GM23338 (cell line): ENCODE measurements at regions not wholly inside any gene's neighbourhood (a gene's known extent, or its start where the extent isn't known, plus 50 kb on each side); places are given as distances from the start of the nearest gene placed in this dataset.

Source experiments
- ATAC-seq: fragments of 200-7000 bp; cut with Tn5 transposase; 3 replicates; pipeline ENCODE4 v1.9.1; 2020
- DNase-seq: peaks from one replicate; pipeline ENCODE4 v3.0.0-alpha.2; 2015; ENCODE audit warnings: low spot score
- H2AFZ ChIP-seq: fragments of 200-600 bp; sonication (generic); 2 replicates; pipeline ENCODE4 v1.8.0; 2016; ENCODE audit warnings: antibody characterized with exemption, mild to moderate bottlenecking, moderate library complexity
- H3F3A ChIP-seq: fragments of 200-600 bp; sonication (generic); replicated peaks from 2 replicates; pipeline ENCODE4 v1.8.0; 2017; ENCODE audit warnings: antibody characterized with exemption, mixed run types, low read depth
- H3K27ac ChIP-seq: fragments of 200-600 bp; sonication (generic); 2 replicates; pipeline ENCODE4 v1.6.1; 2016; ENCODE audit warnings: low read depth
- H3K27me3 ChIP-seq: fragments of 200-600 bp; sonication (generic); 2 replicates; pipeline ENCODE4 v1.8.0; 2016; ENCODE audit warnings: mild to moderate bottlenecking, mixed run types, moderate library complexity; ENCODE audit not compliant: insufficient read depth
- H3K36me3 ChIP-seq: fragments of 200-600 bp; sonication (generic); 2 replicates; pipeline ENCODE4 v1.8.0; 2016; ENCODE audit warnings: mild to moderate bottlenecking; ENCODE audit not compliant: insufficient read depth
- H3K4me1 ChIP-seq: fragments of 200-600 bp; sonication (generic); 2 replicates; pipeline ENCODE4 v1.8.0; 2016; ENCODE audit warnings: mild to moderate bottlenecking, moderate library complexity; ENCODE audit not compliant: insufficient read depth
- H3K4me2 ChIP-seq: fragments of 200-600 bp; sonication (generic); 2 replicates; pipeline ENCODE4 v1.7.1; 2017; ENCODE audit warnings: mixed run types
- H3K4me3 ChIP-seq: fragments of 200-600 bp; sonication (generic); 2 replicates; pipeline ENCODE4 v1.6.1; 2016; ENCODE audit warnings: mixed run types
- H3K79me2 ChIP-seq: fragments of 200-600 bp; sonication (generic); replicated peaks from 2 replicates; pipeline ENCODE4 v1.8.0; 2017; ENCODE audit warnings: mild to moderate bottlenecking; ENCODE audit not compliant: insufficient read depth
- H3K9me2 ChIP-seq: fragments of 200-600 bp; sonication (generic); 2 replicates; pipeline ENCODE4 v1.8.0; 2017; ENCODE audit not compliant: insufficient read depth
- H4K20me1 ChIP-seq: fragments of 200-600 bp; sonication (generic); replicated peaks from 2 replicates; pipeline ENCODE4 v1.8.0; 2017; ENCODE audit warnings: mild to moderate bottlenecking; ENCODE audit not compliant: insufficient read depth
- H3K27ac Mint-ChIP-seq: 2 replicates; pipeline ENCODE4 v1.8.0; 2020; ENCODE audit warnings: inconsistent platforms, mild to moderate bottlenecking, moderate library complexity, mixed read lengths
- H3K27me3 Mint-ChIP-seq: 3 replicates; pipeline ENCODE4 v1.8.0; 2022; ENCODE audit warnings: low read depth, mild to moderate bottlenecking, moderate library complexity, mixed read lengths, inconsistent platforms; ENCODE audit not compliant: insufficient read depth, poor library complexity
- H3K36me3 Mint-ChIP-seq: 3 replicates; pipeline ENCODE4 v1.8.0; 2021; ENCODE audit warnings: low read depth, mild to moderate bottlenecking, inconsistent platforms, moderate library complexity, mixed read lengths
- H3K4me1 Mint-ChIP-seq: 3 replicates; pipeline ENCODE4 v1.8.0; 2020; ENCODE audit warnings: mild to moderate bottlenecking, inconsistent platforms, mixed read lengths
- H3K4me3 Mint-ChIP-seq: 3 replicates; pipeline ENCODE4 v1.8.0; 2021; ENCODE audit warnings: moderate library complexity, mild to moderate bottlenecking, inconsistent platforms, mixed read lengths
- H3K9me3 Mint-ChIP-seq: 3 replicates; pipeline ENCODE4 v1.8.0; 2020; ENCODE audit warnings: moderate library complexity, mild to moderate bottlenecking, inconsistent platforms, mixed read lengths
- CREB1 ChIP-seq: fragments of 250-450 bp; sonication (Bioruptor Pico); IDR thresholded peaks from 2 replicates; pipeline ENCODE4 v1.5.0; 2020; ENCODE audit warnings: low read depth, mild to moderate bottlenecking, moderate library complexity
- CTCF ChIP-seq, 2 experiments: fragments of 200-600 bp in 1 of 2; sonication (generic) in 1 of 2; conservative IDR thresholded peaks; 2 replicates each; pipeline versions ENCODE4 v1.5.1 to v1.6.1; 2016 to 2017; ENCODE audit warnings: antibody characterized with exemption in 2 of 2, low read depth in 2 of 2, mild to moderate bottlenecking in 2 of 2, moderate library complexity in 1 of 2
- ETS1 ChIP-seq: IDR thresholded peaks from 2 replicates; pipeline ENCODE4 v1.6.1; 2016; ENCODE audit warnings: antibody characterized with exemption
- EZH2 ChIP-seq: fragments of 200-600 bp; sonication (generic); IDR thresholded peaks from one replicate; pipeline ENCODE4 v1.8.0; 2017; ENCODE audit warnings: antibody characterized with exemption, mild to moderate bottlenecking, low read depth; ENCODE audit not compliant: unreplicated experiment
- EZH2phosphoT487 ChIP-seq: fragments of 200-600 bp; sonication (generic); IDR thresholded peaks from one replicate; pipeline ENCODE4 v1.8.1; 2018; ENCODE audit warnings: antibody characterized with exemption; ENCODE audit not compliant: unreplicated experiment
- JUNB ChIP-seq: IDR thresholded peaks from one replicate; pipeline ENCODE4 v1.6.1; 2016; ENCODE audit warnings: antibody characterized with exemption; ENCODE audit not compliant: unreplicated experiment
- NANOG ChIP-seq: IDR thresholded peaks from 2 replicates; pipeline ENCODE4 v1.6.1; 2016; ENCODE audit warnings: antibody characterized with exemption, borderline replicate concordance
- POLR2AphosphoS5 ChIP-seq: IDR thresholded peaks from 2 replicates; pipeline ENCODE4 v1.6.1; 2016; ENCODE audit warnings: antibody characterized with exemption, low read depth
- REST ChIP-seq: IDR thresholded peaks from one replicate; pipeline ENCODE4 v1.6.1; 2018; ENCODE audit warnings: antibody characterized with exemption; ENCODE audit not compliant: unreplicated experiment
- STAT1 ChIP-seq: IDR thresholded peaks from one replicate; pipeline ENCODE4 v1.6.1; 2016; ENCODE audit warnings: antibody characterized with exemption; ENCODE audit not compliant: unreplicated experiment
- ZNF114 ChIP-seq: fragments of 250-450 bp; sonication (Bioruptor Pico); IDR thresholded peaks from 2 replicates; pipeline ENCODE4 v1.5.0; 2020; ENCODE audit warnings: mild to moderate bottlenecking, moderate library complexity
- ZNF331 ChIP-seq: fragments of 250-450 bp; sonication (Bioruptor Pico); IDR thresholded peaks from 2 replicates; pipeline ENCODE4 v1.5.0; 2020; ENCODE audit warnings: low read depth, mild to moderate bottlenecking, moderate library complexity
- TF ChIP-seq, protein P1 (sequence below): fragments of 250-450 bp; sonication (Bioruptor Pico); IDR thresholded peaks from 2 replicates; pipeline ENCODE4 v1.5.0; 2020; ENCODE audit warnings: mild to moderate bottlenecking, moderate library complexity

DNA sequence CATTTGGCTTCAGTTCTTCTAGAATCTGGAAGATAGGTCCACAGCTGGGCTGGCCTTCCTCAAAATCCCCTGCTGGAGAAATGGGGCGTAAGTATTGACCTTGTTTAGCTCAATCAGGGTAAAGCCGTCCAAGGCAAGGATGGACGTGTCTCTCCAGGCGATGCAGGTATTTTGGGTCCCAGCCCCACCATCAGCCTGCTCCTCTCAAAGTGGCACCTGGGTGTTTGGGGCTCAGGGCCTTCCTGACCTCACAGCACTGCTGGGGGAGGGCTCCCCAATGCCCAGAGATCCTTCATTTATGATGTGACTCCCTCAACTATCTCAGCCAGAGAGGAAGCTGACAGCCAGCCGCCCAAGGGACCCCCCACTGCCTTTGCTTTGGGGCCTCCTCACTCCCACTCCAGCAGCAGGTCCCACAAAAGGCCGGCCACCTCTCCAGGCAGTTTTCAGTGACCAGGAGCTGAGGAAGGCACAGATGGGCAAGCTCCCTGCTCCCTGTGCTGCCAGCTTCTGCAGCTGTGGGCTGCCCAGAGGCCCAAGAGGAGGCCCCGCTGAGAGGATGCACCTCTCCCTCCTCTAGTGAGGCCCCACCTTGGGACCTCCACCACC is 140.0 kb upstream of the TCERG1L start:
- Histone ChIP-seq H4K20me1 (no peaks in the 10 kb centered on the region), H3K4me1 (no peaks in the 10 kb centered on the region), H3K9me2 (no peaks in the 10 kb centered on the region), H3F3A (no peaks in the 10 kb centered on the region), H3K4me3 (no peak overlapping the region), H2AFZ (no peak overlapping the region), H3K79me2 (no peaks in the 10 kb centered on the region), H3K27ac (no peak overlapping the region), H3K4me2 (no peak overlapping the region), H3K36me3 (no peaks in the 10 kb centered on the region), H3K27me3 (no peaks in the 10 kb centered on the region)
- no peak for ATAC-seq
- peaks cover 4% of the 10 kb centered on the region; the same call in 1 of the 3 replicates for H3K4me1 Mint-ChIP-seq
- TF ChIP-seq POLR2AphosphoS5 (no peak), JUNB (no peak), NANOG (no peak), CTCF (conservative IDR thresholded peaks at IDR 0.05; ENCODE audit: low read depth in 2 of 2) (no peak), EZH2phosphoT487 (no peak), REST (no peak), ZNF331 (CRISPR knock-in tag) (no peak), ETS1 (no peak), EZH2 (no peak), STAT1 (no peak), ZNF114 (CRISPR knock-in tag) (no peak), CREB1 (CRISPR knock-in tag) (no peak)
- TF ChIP-seq, protein P1, sequence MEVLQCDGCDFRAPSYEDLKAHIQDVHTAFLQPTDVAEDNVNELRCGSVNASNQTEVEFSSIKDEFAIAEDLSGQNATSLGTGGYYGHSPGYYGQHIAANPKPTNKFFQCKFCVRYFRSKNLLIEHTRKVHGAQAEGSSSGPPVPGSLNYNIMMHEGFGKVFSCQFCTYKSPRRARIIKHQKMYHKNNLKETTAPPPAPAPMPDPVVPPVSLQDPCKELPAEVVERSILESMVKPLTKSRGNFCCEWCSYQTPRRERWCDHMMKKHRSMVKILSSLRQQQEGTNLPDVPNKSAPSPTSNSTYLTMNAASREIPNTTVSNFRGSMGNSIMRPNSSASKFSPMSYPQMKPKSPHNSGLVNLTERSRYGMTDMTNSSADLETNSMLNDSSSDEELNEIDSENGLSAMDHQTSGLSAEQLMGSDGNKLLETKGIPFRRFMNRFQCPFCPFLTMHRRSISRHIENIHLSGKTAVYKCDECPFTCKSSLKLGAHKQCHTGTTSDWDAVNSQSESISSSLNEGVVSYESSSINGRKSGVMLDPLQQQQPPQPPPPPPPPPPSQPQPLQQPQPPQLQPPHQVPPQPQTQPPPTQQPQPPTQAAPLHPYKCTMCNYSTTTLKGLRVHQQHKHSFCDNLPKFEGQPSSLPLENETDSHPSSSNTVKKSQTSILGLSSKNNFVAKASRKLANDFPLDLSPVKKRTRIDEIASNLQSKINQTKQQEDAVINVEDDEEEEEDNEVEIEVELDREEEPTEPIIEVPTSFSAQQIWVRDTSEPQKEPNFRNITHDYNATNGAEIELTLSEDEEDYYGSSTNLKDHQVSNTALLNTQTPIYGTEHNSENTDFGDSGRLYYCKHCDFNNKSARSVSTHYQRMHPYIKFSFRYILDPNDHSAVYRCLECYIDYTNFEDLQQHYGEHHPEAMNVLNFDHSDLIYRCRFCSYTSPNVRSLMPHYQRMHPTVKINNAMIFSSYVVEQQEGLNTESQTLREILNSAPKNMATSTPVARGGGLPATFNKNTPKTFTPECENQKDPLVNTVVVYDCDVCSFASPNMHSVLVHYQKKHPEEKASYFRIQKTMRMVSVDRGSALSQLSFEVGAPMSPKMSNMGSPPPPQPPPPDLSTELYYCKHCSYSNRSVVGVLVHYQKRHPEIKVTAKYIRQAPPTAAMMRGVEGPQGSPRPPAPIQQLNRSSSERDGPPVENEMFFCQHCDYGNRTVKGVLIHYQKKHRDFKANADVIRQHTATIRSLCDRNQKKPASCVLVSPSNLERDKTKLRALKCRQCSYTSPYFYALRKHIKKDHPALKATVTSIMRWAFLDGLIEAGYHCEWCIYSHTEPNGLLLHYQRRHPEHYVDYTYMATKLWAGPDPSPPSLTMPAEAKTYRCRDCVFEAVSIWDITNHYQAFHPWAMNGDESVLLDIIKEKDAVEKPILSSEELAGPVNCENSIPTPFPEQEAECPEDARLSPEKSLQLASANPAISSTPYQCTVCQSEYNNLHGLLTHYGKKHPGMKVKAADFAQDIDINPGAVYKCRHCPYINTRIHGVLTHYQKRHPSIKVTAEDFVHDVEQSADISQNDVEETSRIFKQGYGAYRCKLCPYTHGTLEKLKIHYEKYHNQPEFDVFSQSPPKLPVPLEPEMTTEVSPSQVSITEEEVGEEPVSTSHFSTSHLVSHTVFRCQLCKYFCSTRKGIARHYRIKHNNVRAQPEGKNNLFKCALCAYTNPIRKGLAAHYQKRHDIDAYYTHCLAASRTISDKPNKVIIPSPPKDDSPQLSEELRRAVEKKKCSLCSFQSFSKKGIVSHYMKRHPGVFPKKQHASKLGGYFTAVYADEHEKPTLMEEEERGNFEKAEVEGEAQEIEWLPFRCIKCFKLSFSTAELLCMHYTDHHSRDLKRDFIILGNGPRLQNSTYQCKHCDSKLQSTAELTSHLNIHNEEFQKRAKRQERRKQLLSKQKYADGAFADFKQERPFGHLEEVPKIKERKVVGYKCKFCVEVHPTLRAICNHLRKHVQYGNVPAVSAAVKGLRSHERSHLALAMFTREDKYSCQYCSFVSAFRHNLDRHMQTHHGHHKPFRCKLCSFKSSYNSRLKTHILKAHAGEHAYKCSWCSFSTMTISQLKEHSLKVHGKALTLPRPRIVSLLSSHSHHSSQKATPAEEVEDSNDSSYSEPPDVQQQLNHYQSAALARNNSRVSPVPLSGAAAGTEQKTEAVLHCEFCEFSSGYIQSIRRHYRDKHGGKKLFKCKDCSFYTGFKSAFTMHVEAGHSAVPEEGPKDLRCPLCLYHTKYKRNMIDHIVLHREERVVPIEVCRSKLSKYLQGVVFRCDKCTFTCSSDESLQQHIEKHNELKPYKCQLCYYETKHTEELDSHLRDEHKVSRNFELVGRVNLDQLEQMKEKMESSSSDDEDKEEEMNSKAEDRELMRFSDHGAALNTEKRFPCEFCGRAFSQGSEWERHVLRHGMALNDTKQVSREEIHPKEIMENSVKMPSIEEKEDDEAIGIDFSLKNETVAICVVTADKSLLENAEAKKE (CRISPR knock-in tag), result no peak
- H3K27ac Mint-ChIP-seq, result no peak overlapping the region
- peaks cover 9% of the 10 kb centered on the region; the same call in 2 of the 3 replicates for H3K36me3 Mint-ChIP-seq
- DNase-seq, result no peak
- peaks cover 7% of the 10 kb centered on the region for H3K27me3 Mint-ChIP-seq
- H3K9me3 Mint-ChIP-seq, result peaks cover 87% of the 10 kb centered on the region
- no peak overlapping the region for H3K4me3 Mint-ChIP-seq
